HL-60 (cell line): ENCODE measurements at regions not wholly inside any gene's neighbourhood (a gene's known extent, or its start where the extent isn't known, plus 50 kb on each side); places are given as distances from the start of the nearest gene placed in this dataset.

Experiments used
- CTCF ChIP-seq: IDR thresholded peaks from one replicate; pipeline ENCODE4 v1.5.1; 2011; ENCODE audit warnings: low read length, control low read depth, inconsistent platforms; ENCODE audit not compliant: insufficient read depth
- GABPA ChIP-seq: IDR thresholded peaks from 2 replicates; pipeline ENCODE4 v1.6.1; 2012; ENCODE audit warnings: low read depth
- POLR2AphosphoS5 ChIP-seq: IDR thresholded peaks from 2 replicates; pipeline ENCODE4 v1.6.1; 2012; ENCODE audit warnings: low read depth
- REST ChIP-seq: IDR thresholded peaks from 2 replicates; pipeline ENCODE4 v1.6.1; 2012; ENCODE audit warnings: low read depth; ENCODE audit not compliant: insufficient replicate concordance
- SPI1 ChIP-seq: IDR thresholded peaks from 2 replicates; pipeline ENCODE4 v1.6.1; 2012; ENCODE audit warnings: low read depth, mild to moderate bottlenecking, borderline replicate concordance

GRCh38 chr4:29972121-29972520, 748.0 kb upstream of the PCDH7 start:
- TF ChIP-seq REST (no peak), CTCF (no peak), GABPA (no peak), POLR2AphosphoS5 (no peak), SPI1 (no peak)
